ENCODE measurements at regions not wholly inside any gene's neighbourhood (a gene's known extent, or its start where the extent isn't known, plus 50 kb on each side); places are given as distances from the start of the nearest gene placed in this dataset.

DNA sequence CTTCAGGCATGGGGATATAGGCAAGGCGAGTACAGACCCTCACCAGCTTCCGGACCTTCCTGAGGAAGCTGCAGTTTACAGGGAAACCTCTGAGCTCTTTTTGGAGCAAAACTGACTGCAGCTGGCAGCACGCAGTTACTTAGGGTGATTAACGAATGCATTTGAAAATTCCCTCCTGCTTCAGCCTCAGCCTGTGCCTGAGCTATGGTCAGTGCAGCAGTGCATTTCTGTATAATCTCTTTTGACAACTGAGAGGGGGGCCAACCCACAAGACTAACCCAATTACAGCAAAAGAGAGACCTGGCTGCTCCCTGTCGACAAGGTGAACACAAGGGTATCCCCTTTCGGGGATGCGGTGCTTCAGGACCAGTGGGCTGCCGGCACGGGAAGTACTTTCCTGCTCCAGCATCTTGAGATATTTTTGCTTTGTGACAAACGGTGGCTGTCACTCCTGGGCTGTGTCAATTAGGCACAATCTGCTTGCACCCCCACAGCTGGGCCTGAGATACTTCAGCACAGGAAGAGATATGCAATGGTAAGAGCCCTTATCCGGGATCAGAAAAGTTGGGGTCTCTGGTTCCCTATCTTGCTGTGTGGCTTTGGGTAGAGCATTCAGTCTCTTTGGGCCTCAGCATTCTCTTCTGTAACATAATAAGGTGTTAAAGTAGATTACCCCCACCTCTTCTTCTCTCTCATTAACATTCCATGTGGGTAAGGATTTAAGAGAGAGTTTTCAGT is 141.0 kb downstream of the TMEM17 start:
- no peak for DNase-seq

DNA sequence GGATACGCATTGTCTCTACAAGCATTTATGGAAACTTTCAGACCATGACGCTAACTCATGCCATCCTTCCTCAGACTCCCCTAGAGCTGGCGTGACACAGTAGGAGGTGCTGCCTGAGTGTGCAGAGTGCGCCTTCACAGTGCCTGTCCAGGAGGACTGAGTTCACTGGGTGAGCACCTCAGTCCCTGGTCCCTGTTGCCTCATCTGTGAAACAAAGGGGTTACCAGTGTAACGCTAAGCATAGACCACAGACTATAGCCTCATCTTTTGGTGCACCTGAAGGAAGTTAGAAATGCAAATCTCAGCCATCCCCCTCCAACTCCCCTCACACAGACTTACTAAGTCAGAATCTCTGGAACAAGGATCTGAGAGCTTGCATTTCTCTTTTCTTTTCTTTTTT is 142.8 kb downstream of the TMEM17 start:
- DNase-seq: no peak

DNA sequence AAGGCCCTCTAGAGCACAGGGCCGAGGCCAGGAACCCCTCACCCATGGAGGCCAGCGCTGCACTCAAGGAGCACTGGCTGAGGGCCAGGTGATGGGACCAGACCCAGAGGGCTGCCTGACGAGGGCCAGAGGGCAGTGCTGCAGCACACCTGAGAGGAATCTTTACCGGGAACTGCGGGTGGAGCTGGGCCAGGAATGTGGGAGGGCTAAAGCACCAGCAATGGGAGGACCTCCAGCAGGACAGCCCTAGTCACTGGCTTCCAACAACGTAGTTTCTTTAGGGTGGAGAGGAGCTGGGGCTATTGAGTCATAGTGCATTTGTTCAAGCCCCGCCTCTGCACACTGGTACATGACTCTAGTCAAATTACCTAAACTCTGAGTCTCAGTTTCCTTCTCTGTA is 143.4 kb downstream of the TMEM17 start:
- no peak for DNase-seq

DNA sequence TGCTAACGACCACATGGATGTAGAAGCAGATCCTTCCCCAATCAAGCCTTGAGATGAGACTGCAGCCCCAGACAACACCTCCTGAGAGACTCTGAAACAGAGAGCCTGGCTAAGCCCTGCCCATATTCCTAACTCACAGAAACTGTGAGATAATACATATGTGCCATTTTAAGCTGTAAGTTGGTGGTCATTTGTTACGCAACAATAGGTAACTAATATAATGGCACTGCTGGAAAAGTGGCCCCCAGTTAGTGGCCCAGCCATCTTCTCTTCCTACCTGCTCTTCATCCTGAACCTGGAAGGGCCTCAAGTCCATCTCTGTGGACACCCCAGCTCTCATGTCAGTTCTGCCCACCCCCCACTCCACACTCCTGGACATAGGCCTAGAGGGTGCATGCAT is 144.0 kb downstream of the TMEM17 start:
- DNase-seq: no peak

DNA sequence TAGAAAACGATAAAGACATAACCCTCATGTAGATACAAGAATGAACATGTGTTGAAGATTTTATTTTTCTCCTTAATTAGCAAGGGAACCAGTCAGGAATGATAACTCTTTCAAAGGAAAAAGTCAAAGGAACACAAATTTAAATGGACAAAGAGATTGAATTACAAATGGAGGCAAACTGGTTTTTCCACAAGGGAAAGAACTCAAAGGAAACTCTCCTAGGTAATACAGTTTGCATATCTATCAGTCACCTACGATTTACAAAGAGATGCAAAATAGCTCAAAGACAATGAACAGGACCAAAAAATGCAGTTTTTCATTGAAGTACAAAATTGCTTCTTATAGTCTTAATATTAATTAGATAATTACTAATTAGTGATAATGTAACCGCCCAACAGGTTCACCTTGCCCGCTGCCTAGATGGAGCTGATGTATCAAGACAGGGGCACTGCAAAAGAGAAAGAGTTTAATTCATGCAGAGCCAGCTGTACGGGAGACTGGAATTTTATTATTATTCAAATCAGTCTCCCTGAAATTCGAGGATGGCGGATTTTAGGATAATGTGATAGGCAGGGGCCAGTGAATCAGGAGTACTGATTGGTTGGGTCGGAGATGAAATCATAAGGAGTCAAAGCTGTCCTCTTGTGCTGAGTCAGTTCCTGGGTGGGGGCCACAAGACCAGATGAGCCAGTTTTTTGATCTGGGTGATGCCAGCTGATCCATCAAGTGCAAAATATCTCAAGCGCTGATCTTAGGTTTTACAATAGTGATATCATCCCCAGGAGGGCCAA is 151.0 kb downstream of the TMEM17 start:
- DNase-seq: no peak

DNA sequence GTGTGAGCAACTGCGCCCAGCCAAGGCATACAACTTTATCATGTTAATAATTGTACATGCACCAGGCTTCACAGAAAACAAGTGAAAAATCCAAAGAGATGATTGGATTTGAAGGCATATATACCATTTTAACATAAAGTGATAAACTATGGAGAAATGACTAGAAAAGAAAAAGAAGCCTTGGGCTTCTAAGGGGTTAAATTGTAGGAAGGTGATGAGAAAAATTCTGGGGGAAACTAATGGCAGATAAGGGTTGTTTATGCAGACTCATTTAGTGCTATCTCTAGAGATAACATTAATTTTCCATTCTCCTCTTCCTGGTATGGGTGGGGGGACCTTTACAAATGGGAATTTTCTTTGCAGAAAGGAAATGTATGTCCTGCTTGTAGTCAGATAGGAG is 154.0 kb downstream of the TMEM17 start:
- no peak for DNase-seq

DNA sequence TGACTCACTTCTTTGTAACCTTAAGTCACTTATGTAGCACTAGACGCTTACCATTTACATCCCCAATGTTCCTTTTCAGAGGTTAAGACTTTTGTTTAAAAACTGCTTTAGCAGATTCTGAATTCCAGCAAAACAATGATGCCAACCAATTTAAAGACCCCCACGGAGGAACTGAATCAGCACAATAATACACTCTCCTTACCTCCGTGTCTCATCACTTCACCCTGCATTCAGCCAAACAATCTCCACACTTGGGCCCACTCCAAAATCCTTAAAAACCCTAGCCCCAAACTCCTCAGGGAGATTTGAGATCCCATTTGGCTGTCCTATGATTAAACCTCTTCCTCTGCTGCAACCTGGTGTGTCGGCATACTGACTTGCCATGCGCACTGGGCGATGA is 153.9 kb downstream of the B3GNT2 start:
- DNase-seq: no peak

DNA sequence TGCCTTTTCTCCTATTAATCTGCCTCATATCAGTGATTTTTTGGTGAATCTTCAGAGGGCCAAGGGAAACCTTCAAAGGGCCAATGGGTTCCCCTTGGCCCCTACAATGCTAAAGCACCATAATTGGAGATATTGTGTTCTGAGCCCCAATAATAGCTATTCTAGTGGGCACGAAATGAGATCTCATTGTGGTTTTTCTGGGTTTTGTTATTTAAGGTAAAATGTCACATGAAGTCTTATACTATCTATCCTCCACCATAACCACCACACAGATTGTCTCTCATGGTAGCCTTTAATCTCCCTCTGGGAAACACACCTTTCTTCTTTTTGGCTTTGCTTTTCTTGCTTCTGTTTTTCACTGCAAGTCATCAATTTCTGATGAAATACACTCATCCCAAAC is 152.8 kb downstream of the B3GNT2 start:
- no peak for DNase-seq

DNA sequence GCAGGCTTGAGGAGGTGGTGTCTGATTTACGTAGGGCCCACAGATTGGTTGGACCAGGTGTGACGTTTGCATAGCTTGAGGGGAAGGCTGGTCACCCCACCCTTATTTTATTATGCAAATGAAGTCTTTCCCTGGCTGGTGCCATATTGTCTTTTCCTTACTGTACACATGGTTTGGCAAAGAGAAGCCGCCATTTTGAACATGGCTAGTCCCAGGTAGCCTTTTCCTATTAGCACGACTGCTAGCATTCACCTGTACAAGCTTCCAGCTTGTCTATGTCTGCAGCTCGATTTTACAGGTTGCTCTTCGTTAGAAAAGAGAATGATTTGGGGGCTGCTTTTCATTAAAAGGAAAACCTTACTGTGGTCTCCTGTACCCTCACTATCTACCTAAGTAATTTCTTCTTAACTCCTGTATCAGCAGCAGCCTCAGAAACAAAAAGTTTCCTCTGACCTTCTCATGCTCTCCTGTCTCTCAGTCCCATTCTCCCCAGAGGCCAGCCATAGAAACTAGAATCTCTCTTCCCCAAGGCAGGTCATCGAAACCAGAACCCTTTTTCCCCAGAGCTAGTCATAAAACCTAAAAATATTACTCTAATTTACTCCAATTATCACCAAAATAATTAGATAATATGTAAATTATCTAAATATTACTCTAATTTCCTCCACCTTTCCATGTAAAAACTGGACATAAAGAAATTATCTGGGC is 151.8 kb downstream of the B3GNT2 start:
- no peak for DNase-seq

DNA sequence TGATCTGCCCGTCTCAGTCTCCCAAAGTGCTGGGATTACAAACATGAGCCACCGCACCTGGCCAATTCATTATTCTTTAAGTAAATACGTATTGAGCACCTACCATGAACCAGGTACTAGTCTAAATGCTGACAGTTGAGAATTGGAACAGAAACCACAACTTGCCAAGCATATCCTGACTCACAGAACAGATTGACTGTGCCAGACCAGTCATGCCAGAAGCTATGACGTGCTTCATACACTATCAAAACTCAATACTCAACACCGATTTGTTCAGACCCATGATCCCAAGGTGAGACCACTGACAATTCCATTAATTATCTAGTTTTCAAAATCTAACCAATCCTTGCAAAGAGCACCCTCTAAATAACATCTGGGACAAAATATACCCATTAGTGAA is 148.6 kb downstream of the B3GNT2 start:
- no peak for DNase-seq

DNA sequence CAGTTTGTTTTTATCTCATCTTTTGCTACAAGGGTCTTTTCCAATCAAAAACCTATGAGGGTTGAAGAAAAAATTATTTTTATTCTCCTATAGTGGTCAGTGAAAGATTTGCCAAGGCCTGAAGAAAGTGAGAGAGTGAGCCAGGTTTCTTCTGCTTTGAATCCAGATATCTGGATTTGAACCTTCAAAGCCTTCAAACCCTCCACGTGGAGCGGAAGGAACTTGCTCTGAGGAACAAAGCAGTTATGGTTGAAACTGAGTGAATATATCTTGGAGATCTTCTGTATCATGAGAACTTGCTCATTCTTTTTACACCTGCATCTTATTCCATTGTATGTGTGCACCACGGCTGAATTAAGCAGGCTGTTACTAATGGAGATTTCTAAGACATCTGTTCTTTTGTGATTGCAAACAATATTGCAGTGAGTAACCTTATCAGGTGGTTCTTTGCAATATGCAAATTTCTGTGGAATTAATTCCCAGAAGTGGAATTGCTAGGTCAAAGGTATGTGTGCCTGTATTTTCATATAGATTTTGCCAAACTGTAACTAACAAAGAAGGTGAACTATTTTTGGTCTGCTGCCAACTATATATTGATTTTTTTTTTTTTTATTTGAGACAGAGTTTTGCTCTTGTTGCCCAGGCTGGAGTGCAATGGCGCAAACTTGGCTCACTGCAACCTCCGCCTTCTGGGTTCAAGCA is 147.9 kb downstream of the B3GNT2 start:
- DNase-seq: no peak

DNA sequence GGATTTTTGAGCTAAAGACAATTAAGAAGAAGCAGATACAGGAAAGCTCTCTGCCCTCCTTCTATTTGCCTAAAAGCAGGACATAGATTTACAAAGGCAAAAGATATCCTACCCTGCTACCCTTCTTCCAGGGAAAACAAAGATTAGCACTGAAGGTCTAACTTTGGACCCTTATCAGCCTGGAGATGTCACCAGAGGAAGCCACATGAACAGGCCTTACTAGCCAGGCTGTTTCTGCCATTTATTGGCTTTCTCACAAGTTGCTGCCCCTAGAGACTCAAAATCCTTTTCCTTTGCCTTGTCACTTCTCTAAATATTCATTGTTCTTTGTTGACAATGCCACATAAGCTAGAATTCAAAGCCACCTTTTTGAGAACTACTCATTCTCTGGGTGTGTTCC is 147.3 kb downstream of the B3GNT2 start:
- DNase-seq: no peak

DNA sequence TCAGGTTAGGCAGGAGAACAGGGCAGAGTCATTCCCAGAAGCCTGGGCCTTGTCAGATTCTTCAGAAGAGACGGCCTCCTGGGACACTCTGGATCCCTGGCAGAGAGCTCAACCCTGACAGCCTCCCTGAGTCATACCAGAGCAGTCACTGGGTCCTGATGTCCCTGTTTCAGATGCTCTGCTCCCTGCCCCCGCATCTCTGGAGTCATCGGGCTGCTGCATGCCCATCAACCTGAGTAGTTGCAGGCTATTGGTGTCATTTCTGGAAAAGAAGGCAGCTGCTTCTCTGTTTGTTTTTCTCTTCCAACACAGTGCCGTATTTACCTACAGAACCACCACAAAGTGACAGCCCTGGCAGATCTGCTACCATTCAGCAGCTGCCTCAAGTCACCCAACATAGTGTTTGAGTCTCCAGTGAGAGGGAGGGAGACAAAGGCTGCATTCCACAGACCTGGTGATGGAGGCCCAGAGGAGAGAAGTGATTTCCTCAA is 145.1 kb downstream of the B3GNT2 start:
- no peak for DNase-seq

DNA sequence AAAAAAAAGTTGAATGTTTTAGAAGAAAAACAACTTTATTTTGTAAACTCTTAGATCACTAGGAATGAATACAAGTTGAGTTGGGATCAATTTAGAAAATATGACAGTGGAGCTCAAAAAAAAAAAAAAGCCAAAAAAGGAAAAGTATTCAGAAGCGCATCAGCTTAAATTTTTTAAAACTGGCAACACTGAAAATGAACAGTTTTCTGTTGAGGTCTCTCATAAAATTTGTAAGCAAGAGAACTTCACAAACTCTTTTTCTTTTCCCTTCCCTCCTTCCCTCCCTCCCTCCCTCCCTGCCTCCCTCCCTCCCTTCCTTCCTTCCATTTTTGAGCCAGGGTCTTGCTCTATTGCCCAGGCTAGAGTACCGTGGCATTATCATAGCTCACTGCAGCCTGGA is 143.9 kb downstream of the B3GNT2 start:
- no peak for DNase-seq

DNA sequence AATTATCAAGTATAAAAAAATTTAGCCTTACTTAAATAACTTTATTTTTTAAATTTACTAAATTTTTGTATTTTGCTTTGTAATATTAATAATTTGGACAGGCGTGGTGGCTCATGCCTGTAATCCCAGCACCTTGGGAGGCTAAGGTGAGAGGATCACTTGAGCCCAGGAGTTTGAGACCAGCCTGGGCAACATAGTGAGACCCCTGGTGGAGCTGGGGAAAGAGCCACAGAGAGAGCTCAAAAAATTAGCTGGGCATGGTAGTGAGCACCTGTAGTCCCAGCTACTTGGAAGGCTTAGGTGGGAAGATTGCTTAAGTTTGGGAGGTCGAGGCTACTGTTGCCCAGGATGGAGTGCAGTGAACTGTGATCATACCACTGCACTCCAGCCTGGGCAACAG is 143.5 kb downstream of the B3GNT2 start:
- no peak for DNase-seq

DNA sequence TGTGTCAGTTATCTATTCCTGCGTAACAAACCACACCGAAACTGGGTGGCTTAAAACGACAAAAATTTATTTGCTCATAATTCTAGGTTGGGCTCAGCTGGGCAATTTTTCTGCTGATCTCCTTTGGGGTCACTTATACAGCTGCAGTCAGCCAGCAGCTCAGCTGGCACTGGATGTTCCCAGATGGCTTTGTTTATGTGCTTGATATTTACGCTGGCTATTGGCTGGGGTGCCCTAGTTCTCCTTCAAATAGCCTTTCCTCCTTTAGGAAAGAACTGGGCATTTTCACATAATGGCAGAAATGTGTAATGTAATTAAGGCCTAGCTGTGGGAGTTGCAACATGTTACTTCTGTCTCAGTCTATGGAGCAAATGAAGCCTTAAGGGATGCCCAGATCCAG is 142.2 kb downstream of the B3GNT2 start:
- no peak for DNase-seq

DNA sequence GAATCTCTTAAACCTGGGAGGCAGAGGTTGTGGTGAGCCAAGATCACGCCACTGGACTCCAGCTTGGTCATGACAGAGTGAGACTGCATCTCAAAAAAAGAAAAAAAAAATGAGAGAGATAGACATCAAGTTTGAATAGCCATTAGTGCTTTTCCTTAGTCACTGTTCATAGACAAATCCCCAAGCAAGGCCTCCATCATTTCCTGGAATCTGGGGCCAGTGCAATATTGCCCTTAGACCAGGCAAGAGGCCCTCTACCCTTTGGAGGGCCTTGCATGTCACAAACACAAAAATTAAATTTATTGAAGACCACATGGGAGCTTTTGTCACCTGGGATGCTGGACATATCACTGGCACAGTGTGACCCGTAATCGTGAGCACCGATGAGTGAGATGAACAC is 141.5 kb downstream of the B3GNT2 start:
- no peak for DNase-seq

DNA sequence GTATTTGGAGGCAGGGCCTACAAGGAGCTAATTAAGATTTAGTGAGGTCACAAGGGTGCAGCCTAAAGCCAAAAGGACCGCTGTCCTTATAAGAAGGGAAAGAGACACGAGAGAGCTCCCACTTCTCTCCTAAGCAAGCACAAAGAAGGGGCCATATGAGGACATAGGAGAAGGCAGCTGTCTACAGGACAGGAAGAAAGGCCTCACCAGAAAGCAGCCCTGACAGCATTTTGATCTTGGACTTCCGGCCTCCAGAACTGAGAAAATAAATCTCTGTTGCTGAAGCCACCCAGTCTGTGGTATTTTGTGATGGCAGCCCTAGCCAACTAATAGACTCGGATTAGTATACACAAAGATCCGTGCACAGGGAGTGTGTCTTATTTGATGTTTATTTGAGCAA is 139.7 kb downstream of the B3GNT2 start:
- no peak for DNase-seq

DNA sequence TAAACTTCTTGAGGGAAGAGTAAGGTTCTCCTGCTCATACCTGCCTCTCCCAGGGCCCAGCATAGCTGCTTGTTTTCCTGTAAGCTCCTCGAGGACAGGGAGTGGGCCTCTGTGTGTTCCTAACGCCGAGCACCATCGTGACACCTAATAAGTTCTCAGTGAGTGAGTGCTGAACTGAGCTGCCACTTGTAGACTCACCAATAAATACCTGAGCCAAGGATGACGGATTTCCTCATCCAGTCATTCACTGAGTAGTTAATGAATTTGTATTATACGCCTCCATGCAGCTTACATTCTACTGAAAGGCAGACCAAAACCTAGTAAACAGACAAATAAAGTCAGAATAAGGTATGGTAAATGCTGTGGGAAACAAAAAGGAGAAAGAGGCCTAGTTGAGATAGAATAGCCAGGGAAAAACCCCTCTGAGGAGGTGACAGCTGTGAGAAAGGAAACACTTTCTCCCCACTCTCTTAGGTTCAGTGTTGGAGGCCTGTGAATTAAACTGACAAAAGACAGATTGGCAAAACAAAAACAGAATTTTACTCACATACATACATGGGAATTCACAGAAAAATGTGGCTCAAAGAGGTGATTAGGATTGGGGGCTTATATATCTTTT is 138.6 kb downstream of the B3GNT2 start:
- no peak for DNase-seq

DNA sequence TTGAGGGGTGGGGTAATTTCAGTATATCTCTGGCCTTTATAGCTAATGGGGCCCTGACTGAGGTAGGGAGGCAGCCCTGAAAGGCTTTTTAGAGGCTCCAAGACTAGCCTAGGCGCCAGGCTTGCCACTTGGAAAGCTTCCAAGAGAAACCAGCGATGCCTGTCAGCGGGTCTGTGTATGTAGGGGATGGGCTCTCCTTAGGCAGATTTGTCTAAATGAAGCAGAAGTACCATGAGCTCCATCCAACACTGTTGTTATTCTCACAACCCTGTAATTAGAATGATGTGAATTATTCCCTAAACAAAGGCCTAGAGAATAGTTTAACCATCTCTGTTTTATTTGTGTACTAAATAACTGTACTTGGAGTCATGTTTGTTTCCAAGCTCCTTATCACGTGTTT is 138.1 kb downstream of the B3GNT2 start:
- DNase-seq: peak; percentile 3 to 18

DNA sequence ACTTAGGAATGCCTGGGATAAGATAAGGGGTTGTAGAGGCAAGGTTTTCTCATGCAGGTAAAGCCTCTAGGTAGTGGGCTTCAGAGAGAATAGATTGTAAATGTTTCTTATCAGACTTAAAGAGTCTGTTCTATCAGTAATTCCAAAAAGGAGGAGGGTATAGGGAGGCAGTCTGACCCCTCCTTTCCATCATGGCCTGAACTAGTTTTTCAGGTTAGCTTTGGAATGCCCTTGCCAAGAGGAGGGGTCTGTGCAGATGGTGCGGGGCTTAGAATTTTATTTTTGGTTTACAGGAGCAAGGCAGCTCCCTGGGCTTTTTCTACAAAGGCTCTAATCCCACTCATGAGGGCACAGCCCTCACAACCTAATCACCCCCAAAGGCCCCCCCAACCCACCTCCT is 135.0 kb downstream of the B3GNT2 start:
- DNase-seq: no peak

DNA sequence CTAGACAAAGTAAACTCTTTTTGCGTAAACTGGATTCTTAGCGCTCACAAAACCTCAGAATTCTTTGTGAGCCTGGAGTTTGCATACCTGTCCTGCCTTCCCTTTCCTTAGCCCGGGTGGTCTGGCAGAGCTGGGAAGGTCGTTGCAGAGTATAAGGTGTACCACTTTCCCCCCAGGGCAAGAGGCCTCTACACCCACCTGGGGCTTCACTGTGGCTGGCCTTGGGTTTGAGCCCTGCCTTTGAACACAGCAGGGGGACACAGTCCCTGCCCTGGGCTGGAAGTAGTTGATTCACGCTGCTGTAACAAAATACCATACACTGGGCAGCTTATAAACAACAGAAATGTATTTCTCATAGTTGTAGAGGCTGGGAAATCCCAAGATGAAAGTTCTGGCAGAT is 133.9 kb downstream of the B3GNT2 start:
- DNase-seq: no peak

DNA sequence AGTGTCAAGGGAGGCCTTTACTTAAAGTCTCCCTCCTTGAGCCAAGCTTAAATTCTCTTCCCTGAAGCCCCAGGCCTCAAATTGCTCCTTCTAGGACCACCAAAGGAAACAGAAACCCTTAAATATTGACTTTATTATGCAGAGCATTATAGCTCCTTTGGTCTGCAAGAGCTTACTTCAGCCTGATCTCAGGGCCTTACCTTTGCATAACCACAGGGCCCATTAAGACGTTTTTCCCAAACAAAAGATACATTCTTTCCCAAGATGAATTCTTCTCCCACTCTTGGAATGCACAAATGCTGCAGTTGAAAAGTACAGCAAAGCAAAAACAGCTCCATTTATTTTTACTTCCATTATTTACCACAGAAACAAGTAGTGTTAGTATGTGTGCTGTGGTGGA is 130.8 kb downstream of the B3GNT2 start:
- DNase-seq: no peak

Data from Kasumi-1 (cell line).